HUES64 (cell line): ENCODE measurements at regions not wholly inside any gene's neighbourhood (a gene's known extent, or its start where the extent isn't known, plus 50 kb on each side); places are given as distances from the start of the nearest gene placed in this dataset.

Source experiments
- H3K27ac ChIP-seq: 2 replicates; pipeline ENCODE4 v1.7.0; 2013; ENCODE audit warnings: low read depth, low read length, inconsistent platforms
- H3K27me3 ChIP-seq: 2 replicates; pipeline ENCODE4 v1.6.1; 2013; ENCODE audit warnings: mild to moderate bottlenecking, low read length; ENCODE audit not compliant: insufficient read depth
- H3K36me3 ChIP-seq: 2 replicates; pipeline ENCODE4 v1.6.1; 2013; ENCODE audit warnings: mild to moderate bottlenecking, low read length; ENCODE audit not compliant: insufficient read depth
- H3K4me1 ChIP-seq: 2 replicates; pipeline ENCODE4 v1.6.1; 2013; ENCODE audit warnings: mild to moderate bottlenecking, low read length, moderate library complexity; ENCODE audit not compliant: insufficient read depth
- H3K4me3 ChIP-seq: 2 replicates; pipeline ENCODE4 v1.5.1; 2013; ENCODE audit warnings: mild to moderate bottlenecking, low read length, moderate library complexity
- H3K9ac ChIP-seq: 2 replicates; pipeline ENCODE4 v1.6.1; 2013; ENCODE audit warnings: mild to moderate bottlenecking, low read depth, low read length
- H3K9me3 ChIP-seq: 2 replicates; pipeline ENCODE4 v1.6.1; 2013; ENCODE audit warnings: low read depth, low read length; ENCODE audit not compliant: insufficient read depth
- WGBS: fragments of 150-250, 120-280 bp; methylation state at CpG from one replicate; pipeline ENCODE4 v1.1.7; 2013; ENCODE audit warnings: missing lambda C conversion rate; 5-methylcytosine and 5-hydroxymethylcytosine counted together

DNA sequence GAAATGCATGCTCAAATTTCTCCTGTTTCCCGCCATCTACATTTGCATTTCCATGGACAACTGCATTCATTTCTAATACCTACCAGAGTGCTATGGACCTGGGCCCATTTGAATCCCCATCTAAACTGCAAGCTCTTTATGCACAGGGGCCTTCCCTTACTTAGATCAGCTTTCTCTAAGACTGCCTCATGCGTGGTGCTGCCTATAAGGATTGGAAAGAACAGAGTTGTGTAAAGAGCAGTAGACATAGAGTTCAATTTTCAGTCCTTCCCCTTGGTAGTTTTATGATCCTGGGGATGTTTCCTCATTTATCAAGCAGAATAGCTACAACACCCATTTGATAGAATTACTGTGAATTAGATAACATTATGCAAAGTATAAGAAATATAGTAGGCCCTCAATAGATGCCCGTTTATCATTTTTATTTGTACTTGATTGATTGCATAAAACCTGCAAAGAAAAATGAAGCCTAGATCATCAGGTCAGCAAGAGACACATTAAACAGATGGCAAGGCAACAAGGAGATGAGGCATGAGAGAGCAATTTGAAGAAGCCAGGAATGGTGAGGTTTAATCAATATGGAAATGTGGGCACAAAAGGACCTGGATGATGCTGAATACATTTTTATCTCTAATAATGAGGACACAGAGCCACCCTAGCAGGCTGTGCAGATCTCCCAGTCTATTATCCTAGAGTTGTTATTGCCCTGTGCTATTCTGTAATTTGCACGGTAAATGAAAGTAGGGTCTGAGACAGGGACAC, 359.7 kb downstream of the FAM181B start:
- 87% methylated on average over 4 of the region's 4 CpGs for WGBS
- H3K27ac ChIP-seq: no peak overlapping the region
- no peaks in the 10 kb centered on the region for H3K9me3 ChIP-seq
- H3K36me3 ChIP-seq: no peaks in the 10 kb centered on the region
- no peaks in the 10 kb centered on the region for H3K27me3 ChIP-seq
- no peaks in the 10 kb centered on the region for H3K4me1 ChIP-seq
- H3K9ac ChIP-seq: no peak overlapping the region
- H3K4me3 ChIP-seq: no peak overlapping the region

DNA sequence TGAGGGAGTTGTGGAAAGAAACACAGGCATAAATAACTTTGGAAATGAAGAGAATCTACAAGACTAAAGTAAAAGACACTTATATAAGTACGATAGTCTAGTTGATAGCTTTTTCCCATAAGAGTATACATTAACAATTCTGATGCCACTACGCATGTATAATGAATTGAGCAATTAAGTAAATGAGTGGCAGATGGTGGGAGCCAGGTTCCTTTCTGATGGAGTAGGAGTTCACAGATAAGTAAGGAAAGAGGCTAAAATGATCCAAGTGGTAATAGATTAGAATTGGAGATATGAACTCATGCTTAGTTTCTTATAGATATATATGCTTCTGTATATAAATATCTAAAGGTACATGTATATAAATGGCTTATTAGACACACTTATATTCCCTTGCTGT, 368.3 kb downstream of the FAM181B start:
- Histone ChIP-seq H3K9me3 (no peaks in the 10 kb centered on the region), H3K9ac (no peak overlapping the region), H3K4me1 (no peaks in the 10 kb centered on the region), H3K36me3 (no peaks in the 10 kb centered on the region), H3K27me3 (no peaks in the 10 kb centered on the region), H3K27ac (no peak overlapping the region), H3K4me3 (no peak overlapping the region)
- WGBS: 96% methylated on average over 1 of the region's 2 CpGs

DNA sequence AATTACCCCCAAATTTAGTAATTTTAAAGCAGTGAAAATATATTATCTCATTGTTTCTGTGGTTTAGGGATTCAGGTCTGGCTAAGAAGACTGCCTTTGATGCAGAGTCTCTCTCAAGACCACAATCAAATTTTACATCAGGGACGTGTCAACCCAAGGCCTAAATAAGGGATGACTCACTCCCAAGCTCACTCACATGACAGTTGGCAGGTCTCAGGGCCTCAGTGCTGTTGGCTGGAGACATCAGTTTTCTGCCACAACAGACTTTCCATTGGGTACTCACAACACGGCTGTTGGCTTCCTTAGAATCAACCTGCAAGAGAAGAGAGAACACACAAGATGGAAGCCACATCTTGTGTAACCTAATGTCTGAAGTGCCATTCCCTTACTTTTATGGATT, 377.3 kb downstream of the FAM181B start:
- Histone ChIP-seq H3K4me1 (no peaks in the 10 kb centered on the region), H3K27me3 (no peaks in the 10 kb centered on the region), H3K4me3 (no peak overlapping the region), H3K9me3 (no peaks in the 10 kb centered on the region), H3K36me3 (no peaks in the 10 kb centered on the region), H3K9ac (no peak overlapping the region), H3K27ac (no peak overlapping the region)
- 87% methylated on average over 2 of the region's 2 CpGs for WGBS

DNA sequence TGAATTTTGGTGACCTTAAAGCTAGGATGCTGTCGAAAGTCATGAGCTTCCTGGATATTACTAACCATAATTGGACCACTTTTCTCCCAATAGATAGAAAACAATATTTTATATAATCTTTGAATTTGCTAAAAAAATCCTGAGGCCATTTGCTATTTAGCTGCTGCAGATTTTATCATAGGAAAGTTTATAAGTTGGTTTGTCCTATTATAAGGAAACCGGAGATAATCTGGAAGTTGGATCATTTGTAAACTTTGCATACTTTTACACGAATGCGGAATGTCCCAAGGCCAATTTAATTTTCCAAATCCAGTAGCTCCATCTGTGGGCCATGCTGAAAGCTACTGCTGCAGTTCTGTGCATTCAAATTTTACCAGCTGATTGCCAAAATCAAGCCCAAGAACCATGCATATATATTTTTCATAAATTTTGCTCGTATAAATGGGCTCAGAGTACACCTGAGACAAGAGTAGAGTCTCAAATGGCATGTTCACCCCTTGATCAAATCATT, 378.3 kb downstream of the FAM181B start:
- H3K9me3 ChIP-seq: no peaks in the 10 kb centered on the region
- 94% methylated on average over 5 of the region's 5 CpGs for WGBS

DNA sequence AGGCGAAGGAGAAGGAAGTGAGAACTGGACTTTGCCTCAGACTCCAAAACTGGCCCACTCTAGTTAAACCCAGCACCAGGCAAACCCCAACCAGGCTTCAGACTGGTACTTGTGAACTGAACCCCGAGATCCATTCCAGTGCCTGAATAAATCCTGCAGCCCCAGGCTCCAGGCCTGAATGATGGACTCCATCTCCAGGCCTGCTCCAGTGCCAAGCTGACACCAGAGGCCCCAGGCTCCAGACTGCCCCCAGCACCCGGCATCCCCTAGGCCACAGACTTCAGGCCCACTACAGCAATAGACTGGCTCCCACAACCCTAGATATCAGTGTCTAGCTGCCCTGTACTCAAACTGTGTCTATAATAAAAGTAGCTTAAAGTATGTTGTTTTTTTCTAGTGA, 406.8 kb downstream of the FAM181B start:
- H3K9me3 ChIP-seq: no peaks in the 10 kb centered on the region
- no peak overlapping the region for H3K4me3 ChIP-seq
- no peaks in the 10 kb centered on the region for H3K27me3 ChIP-seq
- H3K27ac ChIP-seq: no peak overlapping the region
- H3K36me3 ChIP-seq: no peaks in the 10 kb centered on the region
- H3K4me1 ChIP-seq: no peaks in the 10 kb centered on the region
- 95% methylated on average over 3 of the region's 3 CpGs for WGBS
- no peak overlapping the region for H3K9ac ChIP-seq

More for the DNA sequence above, 378.3 kb downstream of the FAM181B start:
- Histone ChIP-seq H3K4me1 (no peaks in the 10 kb centered on the region), H3K27ac (no peak overlapping the region), H3K36me3 (no peaks in the 10 kb centered on the region), H3K9ac (no peak overlapping the region), H3K4me3 (no peak overlapping the region), H3K27me3 (no peaks in the 10 kb centered on the region)

DNA sequence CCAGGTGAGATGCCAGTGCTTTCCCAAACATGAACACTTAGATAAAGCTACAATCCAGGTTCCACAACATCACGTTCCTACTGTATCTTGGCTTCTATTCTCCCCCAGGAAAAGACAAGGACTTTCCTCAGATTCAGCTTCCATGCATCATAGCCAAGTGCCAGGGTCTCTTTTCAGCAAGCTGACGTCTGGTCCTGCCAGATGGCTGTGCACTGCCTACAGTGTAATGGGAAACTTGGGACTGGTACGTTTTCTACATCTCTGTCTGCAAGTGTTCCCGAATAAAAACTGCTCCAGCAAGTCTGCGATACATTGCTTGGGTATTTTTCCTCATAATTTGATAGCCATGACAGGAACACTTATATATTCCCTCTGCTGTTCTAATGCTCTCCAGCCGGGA, 412.5 kb downstream of the FAM181B start:
- WGBS: 93% methylated on average over 5 of the region's 6 CpGs
- Histone ChIP-seq H3K4me3 (no peak overlapping the region), H3K27ac (no peak overlapping the region), H3K27me3 (no peaks in the 10 kb centered on the region), H3K36me3 (no peaks in the 10 kb centered on the region), H3K9me3 (no peaks in the 10 kb centered on the region), H3K4me1 (no peaks in the 10 kb centered on the region), H3K9ac (no peak overlapping the region)

DNA sequence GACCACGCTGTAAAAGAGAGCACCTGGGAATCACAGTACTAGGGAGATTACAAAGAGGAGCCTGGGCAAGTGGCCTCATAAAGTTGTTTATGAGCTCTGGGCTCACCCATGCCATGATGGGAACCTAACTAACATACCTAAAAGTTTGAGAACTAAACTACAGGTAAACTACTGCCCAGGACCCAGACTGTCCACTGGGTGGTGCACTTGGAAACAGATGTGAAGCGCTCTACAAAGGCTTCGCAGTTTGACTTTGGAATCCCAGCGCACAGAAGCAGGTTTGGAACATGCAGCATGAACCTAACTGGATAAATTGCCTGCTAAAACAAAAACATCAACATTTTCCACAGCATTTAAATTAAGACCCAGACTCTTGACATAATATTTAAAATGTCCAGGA, 418.6 kb downstream of the FAM181B start:
- Histone ChIP-seq H3K9ac (no peak overlapping the region), H3K27me3 (peaks cover 5% of the 10 kb centered on the region; the same call in 1 of the 2 replicates), H3K36me3 (no peaks in the 10 kb centered on the region), H3K4me1 (no peaks in the 10 kb centered on the region), H3K27ac (no peak overlapping the region), H3K4me3 (no peak overlapping the region), H3K9me3 (no peaks in the 10 kb centered on the region)
- WGBS: 49% methylated on average over 4 of the region's 4 CpGs

DNA sequence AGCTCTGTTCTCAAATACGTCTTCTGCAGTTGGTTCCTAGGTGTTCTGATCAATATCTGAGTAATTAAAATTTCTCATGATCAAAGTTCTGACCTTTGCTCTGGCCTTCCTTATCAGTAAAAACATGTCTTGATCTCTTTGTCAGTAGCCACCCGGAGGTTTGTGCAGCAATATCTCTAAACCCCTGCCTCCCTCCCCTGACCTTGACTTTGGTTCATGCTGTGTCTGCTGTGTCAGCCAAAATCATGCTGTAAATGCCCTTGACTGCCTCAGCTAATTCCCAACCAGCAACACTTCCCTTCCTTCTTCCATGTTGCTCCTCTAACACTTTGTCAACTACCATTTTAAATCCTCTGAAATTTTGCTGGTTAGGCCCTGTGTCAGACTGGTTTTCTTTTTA, 424.7 kb downstream of the FAM181B start:
- no peak overlapping the region for H3K9ac ChIP-seq
- 88% methylated on average over 2 of the region's 2 CpGs for WGBS
- H3K4me1 ChIP-seq: no peaks in the 10 kb centered on the region
- H3K27ac ChIP-seq: no peak overlapping the region
- H3K36me3 ChIP-seq: no peaks in the 10 kb centered on the region
- no peaks in the 10 kb centered on the region for H3K27me3 ChIP-seq
- H3K9me3 ChIP-seq: no peaks in the 10 kb centered on the region
- no peak overlapping the region for H3K4me3 ChIP-seq

DNA sequence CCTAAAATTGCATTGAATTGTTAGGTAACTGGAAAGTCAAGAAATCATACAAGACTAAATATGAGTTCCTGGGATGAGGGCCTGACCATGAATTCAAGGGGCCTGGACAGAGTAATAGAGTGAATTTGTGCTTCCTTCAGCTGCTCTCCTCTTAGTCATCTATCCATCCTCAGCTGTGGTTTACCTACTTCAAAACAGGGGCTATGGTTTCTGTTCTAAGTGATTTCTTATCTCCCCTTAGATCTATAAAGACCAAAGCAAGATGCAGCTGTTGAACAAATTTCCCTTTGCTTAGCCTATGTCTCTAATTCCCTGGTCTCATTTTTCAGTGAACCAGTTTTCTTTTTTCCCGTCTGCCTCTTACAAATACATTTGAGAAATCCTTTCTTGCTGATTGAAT, 428.5 kb downstream of the FAM181B start:
- no peak overlapping the region for H3K4me3 ChIP-seq
- 90% methylated on average over 1 of the region's 1 CpG for WGBS
- no peaks in the 10 kb centered on the region for H3K4me1 ChIP-seq
- H3K27me3 ChIP-seq: no peaks in the 10 kb centered on the region
- H3K9me3 ChIP-seq: no peaks in the 10 kb centered on the region
- H3K36me3 ChIP-seq: no peaks in the 10 kb centered on the region
- H3K9ac ChIP-seq: no peak overlapping the region
- H3K27ac ChIP-seq: no peak overlapping the region

DNA sequence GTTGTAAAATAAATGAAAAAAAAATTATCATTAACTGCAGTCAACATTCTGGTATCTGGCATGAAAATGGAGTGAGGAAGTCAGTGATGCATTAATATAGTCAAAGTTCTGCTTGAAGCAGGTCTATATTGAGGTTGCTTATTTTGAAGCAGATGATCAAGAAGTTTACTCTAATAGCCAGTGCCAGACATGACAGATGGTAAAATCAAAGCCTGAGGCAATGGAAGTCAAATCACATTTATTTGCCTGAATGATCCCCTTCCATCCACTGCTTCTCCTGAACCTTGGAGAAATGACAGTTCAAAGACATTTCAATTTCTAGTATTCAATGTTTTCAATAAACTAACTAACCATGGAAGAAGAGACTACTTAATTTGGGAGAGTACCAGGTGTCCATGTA, 430.0 kb downstream of the FAM181B start:
- Histone ChIP-seq H3K9me3 (no peaks in the 10 kb centered on the region), H3K4me3 (no peak overlapping the region), H3K9ac (no peak overlapping the region), H3K4me1 (no peaks in the 10 kb centered on the region), H3K27ac (no peak overlapping the region), H3K36me3 (no peaks in the 10 kb centered on the region), H3K27me3 (no peaks in the 10 kb centered on the region)

DNA sequence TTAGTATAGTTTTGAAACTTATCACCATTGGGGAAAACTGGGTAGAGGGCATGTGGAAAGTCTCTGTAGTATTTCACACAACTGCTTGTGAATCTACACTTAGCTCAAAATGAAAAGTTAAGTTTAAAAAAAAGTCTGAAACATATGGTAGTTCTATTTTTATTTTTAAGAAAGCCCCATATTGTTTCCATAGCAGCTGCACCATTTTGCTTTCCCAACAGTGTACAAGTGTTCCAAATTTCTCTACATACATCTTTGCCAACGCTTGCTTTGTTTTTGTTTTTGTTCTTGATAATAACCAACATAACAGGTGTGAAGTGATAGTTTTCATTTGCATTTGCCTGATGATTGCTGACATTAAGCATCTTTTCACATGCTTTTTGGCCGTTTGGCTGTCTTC, 445.2 kb downstream of the FAM181B start:
- no peaks in the 10 kb centered on the region for H3K4me1 ChIP-seq
- no peak overlapping the region for H3K4me3 ChIP-seq
- WGBS: 86% methylated on average over 1 of the region's 2 CpGs

DNA sequence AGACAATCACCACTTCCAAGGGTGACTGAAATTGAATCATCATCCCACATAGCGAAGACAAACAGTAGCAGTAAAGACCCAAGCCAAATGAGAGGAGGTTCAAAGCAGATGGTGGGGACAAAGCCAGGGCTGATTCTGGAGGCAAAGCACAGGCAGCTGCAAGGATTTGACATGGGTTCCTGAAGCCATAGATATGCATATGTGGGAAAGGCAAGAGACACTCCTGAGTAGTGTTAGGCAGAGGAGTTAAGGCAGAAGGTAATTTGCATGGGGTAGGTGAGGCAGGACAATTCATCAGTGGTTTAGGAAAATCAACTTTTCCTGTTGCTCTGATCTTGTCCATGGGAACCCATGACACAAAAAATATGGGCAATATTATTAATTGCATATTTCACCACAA, 462.8 kb downstream of the FAM181B start:
- H3K4me1 ChIP-seq: no peaks in the 10 kb centered on the region; the same call in 1 of the 2 replicates
- no peak overlapping the region for H3K9ac ChIP-seq
- no peak overlapping the region for H3K4me3 ChIP-seq
- no peaks in the 10 kb centered on the region for H3K36me3 ChIP-seq
- H3K9me3 ChIP-seq: no peaks in the 10 kb centered on the region
- H3K27ac ChIP-seq: no peak overlapping the region
- 93% methylated on average over 1 of the region's 1 CpG for WGBS
- H3K27me3 ChIP-seq: no peaks in the 10 kb centered on the region

More for the DNA sequence above, 445.2 kb downstream of the FAM181B start:
- H3K9me3 ChIP-seq: no peaks in the 10 kb centered on the region
- H3K36me3 ChIP-seq: no peaks in the 10 kb centered on the region
- no peaks in the 10 kb centered on the region for H3K27me3 ChIP-seq
- H3K27ac ChIP-seq: no peak overlapping the region
- H3K9ac ChIP-seq: no peak overlapping the region
